ENCODE measurements at regions not wholly inside any gene's neighbourhood (a gene's known extent, or its start where the extent isn't known, plus 50 kb on each side); places are given as distances from the start of the nearest gene placed in this dataset.

DNA sequence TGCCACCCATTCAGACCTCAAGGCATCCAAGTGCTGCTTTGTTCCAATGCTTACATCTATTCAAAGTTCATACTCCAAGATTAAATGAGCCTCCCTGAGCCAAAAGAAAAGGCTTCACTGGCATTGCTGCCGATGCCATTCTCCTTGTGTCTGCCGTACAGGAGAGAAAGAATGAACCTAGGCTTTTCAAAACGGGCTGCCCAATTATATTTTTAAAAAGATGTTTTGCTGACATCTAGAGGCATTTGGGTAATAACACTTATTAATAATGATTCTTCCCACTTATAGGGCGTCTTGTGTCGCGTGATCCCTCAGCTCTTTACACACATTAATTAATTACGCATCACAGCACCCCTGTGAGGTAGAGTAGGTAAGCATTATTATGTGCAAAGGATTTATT lies 545.6 kb downstream of the PKHD1 start:
- no peak for TF ChIP-seq CTCF (IDR thresholded peaks at IDR 0.05)
- no peak for TF ChIP-seq EP300 (IDR thresholded peaks at IDR 0.05)
- no peak for TF ChIP-seq POLR2AphosphoS5 (IDR thresholded peaks at IDR 0.05)
- TF ChIP-seq POLR2A (IDR thresholded peaks at IDR 0.05), result no peak
- no peaks in the 10 kb centered on the region for H3K27me3 ChIP-seq
- 65% methylated on average over 7 of the region's 7 CpGs for WGBS
- no peak overlapping the region for H3K4me3 ChIP-seq
- no peaks in the 10 kb centered on the region for H3K9me3 ChIP-seq
- DNase-seq (ENCODE audit: low spot score in 2 of 2), result no peak
- no peaks in the 10 kb centered on the region for H3K4me1 ChIP-seq
- H3K27ac ChIP-seq, result no peak overlapping the region
- no peaks in the 10 kb centered on the region for H3K36me3 ChIP-seq

- Histone ChIP-seq H3K9me3 (no peaks in the 10 kb centered on the region), H3K27ac (no peak overlapping the region), H3K4me3 (no peak overlapping the region), H3K4me1 (no peaks in the 10 kb centered on the region), H3K27me3 (no peaks in the 10 kb centered on the region), H3K36me3 (no peaks in the 10 kb centered on the region)
- WGBS, result 59% methylated on average over 4 of the region's 4 CpGs
- DNase-seq (ENCODE audit: low spot score in 2 of 2), result no peak
- TF ChIP-seq CTCF (IDR thresholded peaks at IDR 0.05) (no peak), POLR2AphosphoS5 (IDR thresholded peaks at IDR 0.05) (no peak), POLR2A (IDR thresholded peaks at IDR 0.05) (no peak), EP300 (IDR thresholded peaks at IDR 0.05) (no peak)
Observed at GRCh38 chr6:51542475-51542874, 544.9 kb downstream of the PKHD1 start.

DNA sequence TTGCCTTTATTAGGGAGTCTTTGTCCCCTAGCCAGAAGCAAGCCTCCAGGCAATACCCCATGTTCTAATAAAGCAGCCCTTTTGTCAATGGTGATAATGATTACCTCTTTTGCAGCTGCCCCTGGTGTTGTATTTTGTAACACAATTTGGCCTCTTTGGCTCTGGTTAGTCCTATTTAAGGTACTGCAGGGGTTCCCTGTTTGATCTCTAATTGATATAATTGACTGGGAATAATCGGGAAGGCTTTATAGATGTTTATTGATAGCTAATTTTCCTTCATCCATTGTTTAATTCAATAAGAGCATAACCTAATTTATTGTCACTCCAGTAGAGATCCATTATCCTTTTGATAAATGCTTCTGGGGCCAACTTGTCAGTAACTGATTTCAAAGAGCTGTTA lies 537.2 kb downstream of the PKHD1 start:
- no peak for DNase-seq (ENCODE audit: low spot score in 2 of 2)
- H3K4me1 ChIP-seq, result no peaks in the 10 kb centered on the region
- no peaks in the 10 kb centered on the region for H3K27me3 ChIP-seq
- TF ChIP-seq POLR2AphosphoS5 (IDR thresholded peaks at IDR 0.05), result no peak
- TF ChIP-seq EP300 (IDR thresholded peaks at IDR 0.05), result no peak
- no peak for TF ChIP-seq CTCF (IDR thresholded peaks at IDR 0.05)
- TF ChIP-seq POLR2A (IDR thresholded peaks at IDR 0.05), result no peak
- no peak overlapping the region for H3K4me3 ChIP-seq
- no peaks in the 10 kb centered on the region for H3K36me3 ChIP-seq
- H3K9me3 ChIP-seq, result no peaks in the 10 kb centered on the region
- no peak overlapping the region for H3K27ac ChIP-seq
- WGBS, result 65% methylated on average over 1 of the region's 1 CpG

- no peaks in the 10 kb centered on the region for H3K36me3 ChIP-seq
- no peak for DNase-seq (ENCODE audit: low spot score in 2 of 2)
- no peaks in the 10 kb centered on the region for H3K4me1 ChIP-seq
- H3K4me3 ChIP-seq, result no peak overlapping the region
- H3K9me3 ChIP-seq, result no peaks in the 10 kb centered on the region
- WGBS, result 64% methylated on average over 3 of the region's 3 CpGs
- H3K27me3 ChIP-seq, result no peaks in the 10 kb centered on the region
- no peak overlapping the region for H3K27ac ChIP-seq
- TF ChIP-seq POLR2AphosphoS5 (IDR thresholded peaks at IDR 0.05) (no peak), CTCF (IDR thresholded peaks at IDR 0.05) (no peak), EP300 (IDR thresholded peaks at IDR 0.05) (no peak), POLR2A (IDR thresholded peaks at IDR 0.05) (no peak)
Observed at GRCh38 chr6:51552435-51552834, 535.0 kb downstream of the PKHD1 start.

- Histone ChIP-seq H3K27me3 (no peaks in the 10 kb centered on the region), H3K4me3 (no peak overlapping the region), H3K4me1 (no peaks in the 10 kb centered on the region), H3K36me3 (no peaks in the 10 kb centered on the region), H3K27ac (no peak overlapping the region), H3K9me3 (no peaks in the 10 kb centered on the region)
- 87% methylated on average over 19 of the region's 19 CpGs for WGBS
- DNase-seq (ENCODE audit: low spot score in 2 of 2), result no peak
- TF ChIP-seq POLR2A (IDR thresholded peaks at IDR 0.05), result no peak
- no peak for TF ChIP-seq CTCF (IDR thresholded peaks at IDR 0.05)
- TF ChIP-seq POLR2AphosphoS5 (IDR thresholded peaks at IDR 0.05), result no peak
- TF ChIP-seq EP300 (IDR thresholded peaks at IDR 0.05), result no peak
Observed at GRCh38 chr6:51553246-51554015, 534.0 kb downstream of the PKHD1 start.

Data from suprapubic skin (tissue), 4 donors.